SK-N-MC (cell line): ENCODE measurements at regions not wholly inside any gene's neighbourhood (a gene's known extent, or its start where the extent isn't known, plus 50 kb on each side); places are given as distances from the start of the nearest gene placed in this dataset.

Source experiments
- DNase-seq: peaks from one replicate; pipeline ENCODE4 v3.0.0-alpha.2; 2011; ENCODE audit warnings: low read depth, low spot score
- H3K27ac ChIP-seq: fragments of 200-600 bp; sonication (generic); 2 replicates; pipeline ENCODE4 v1.5.1; 2016; ENCODE audit warnings: mixed run types
- H3K36me3 ChIP-seq: fragments of 200-600 bp; sonication (generic); 2 replicates; pipeline ENCODE4 v1.6.1; 2017; ENCODE audit warnings: antibody characterized with exemption, low read length, mixed read lengths; ENCODE audit not compliant: insufficient read depth
- H3K4me3 ChIP-seq: fragments of 200-600 bp; sonication (generic); 2 replicates; pipeline ENCODE4 v1.5.1; 2016
- H3K9ac ChIP-seq: fragments of 200-600 bp; sonication (generic); 2 replicates; pipeline ENCODE4 v1.8.0; 2017; ENCODE audit warnings: mixed run types, mixed read lengths; ENCODE audit not compliant: insufficient read length
- H3K9me3 ChIP-seq: fragments of 200-600 bp; sonication (generic); 2 replicates; pipeline ENCODE4 v1.6.1; 2017; ENCODE audit warnings: low read depth, mild to moderate bottlenecking, antibody characterized with exemption, low read length, moderate library complexity, mixed read lengths
- EZH2 ChIP-seq: fragments of 200-600 bp; sonication (generic); IDR thresholded peaks from one replicate; pipeline ENCODE4 v1.6.1; 2017; ENCODE audit warnings: antibody characterized with exemption
- FOXP2 ChIP-seq: optimal IDR thresholded peaks from 2 replicates; pipeline ENCODE3; 2011; ENCODE audit warnings: mild to moderate bottlenecking, moderate library complexity; ENCODE audit not compliant: insufficient read depth; ENCODE audit errors: extremely low read length, control extremely low read depth
- POLR2AphosphoS5 ChIP-seq: IDR thresholded peaks from 2 replicates; pipeline ENCODE4 v1.6.1; 2012; ENCODE audit warnings: mild to moderate bottlenecking, low read depth, low read length, borderline replicate concordance

GRCh38 chr7:17618652-17618974, 320.2 kb downstream of the AHR start:
- Histone ChIP-seq H3K4me3 (no peak overlapping the region), H3K36me3 (no peaks in the 10 kb centered on the region), H3K9ac (no peak overlapping the region), H3K9me3 (no peaks in the 10 kb centered on the region; the same call in 1 of the 2 replicates), H3K27ac (no peak overlapping the region)
- DNase-seq = no peak
- TF ChIP-seq FOXP2 = no peak
- no peak for TF ChIP-seq POLR2AphosphoS5
- no peak for TF ChIP-seq EZH2

DNA sequence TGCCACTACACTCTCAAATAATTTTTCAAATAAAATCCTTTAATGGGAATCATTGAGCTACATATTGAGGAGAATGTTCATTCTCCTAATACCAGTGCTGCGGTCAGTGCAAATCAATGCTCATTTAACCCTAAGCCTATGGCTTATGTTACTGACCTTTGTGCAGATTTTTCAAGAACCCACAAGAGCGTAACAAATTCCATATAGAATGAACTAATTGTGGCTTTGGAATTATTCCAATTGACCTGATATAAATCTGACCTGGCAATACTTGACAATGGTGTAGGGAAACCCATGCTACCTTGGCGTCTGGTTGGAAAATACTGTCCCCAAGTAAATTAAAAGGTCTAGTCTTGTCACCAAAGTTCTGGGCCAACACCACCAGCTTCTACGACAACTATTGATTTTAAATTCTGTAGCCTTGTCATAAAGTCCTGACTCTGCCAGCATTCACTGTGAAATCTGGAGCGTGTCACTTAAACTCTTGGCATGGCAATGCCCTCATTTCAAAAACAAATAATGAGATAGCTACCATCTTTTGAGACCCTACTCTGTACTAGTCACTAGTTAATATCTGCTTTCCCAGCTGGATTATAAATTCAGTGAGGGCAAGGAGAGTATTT, 320.9 kb downstream of the AHR start:
- no peak for DNase-seq
- TF ChIP-seq EZH2 (no peak), FOXP2 (no peak), POLR2AphosphoS5 (no peak)
- Histone ChIP-seq H3K9ac (no peak overlapping the region), H3K4me3 (no peak overlapping the region), H3K9me3 (no peaks in the 10 kb centered on the region; the same call in 1 of the 2 replicates), H3K27ac (no peak overlapping the region), H3K36me3 (no peaks in the 10 kb centered on the region)

DNA sequence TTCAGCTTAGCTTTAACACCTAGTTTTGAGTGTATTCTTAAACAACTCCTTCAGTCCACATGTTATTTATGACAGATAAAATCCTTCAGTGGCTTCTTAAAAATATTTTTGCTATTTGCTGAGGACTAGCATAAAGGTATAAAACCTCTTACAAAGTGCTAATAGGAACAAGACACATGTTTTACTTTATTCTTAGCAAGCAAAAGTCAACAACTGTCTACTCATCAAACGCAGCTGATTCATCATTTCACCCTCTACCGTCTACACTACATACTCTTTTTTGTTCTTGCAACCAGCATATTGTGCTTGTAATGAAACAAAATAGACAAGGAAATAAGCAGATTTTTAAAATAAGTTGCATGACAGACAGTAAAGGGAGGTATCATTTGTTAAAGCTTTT, 319.7 kb downstream of the SNX13 start:
- no peaks in the 10 kb centered on the region for H3K36me3 ChIP-seq
- H3K9me3 ChIP-seq = no peaks in the 10 kb centered on the region; the same call in 1 of the 2 replicates
- H3K9ac ChIP-seq = no peak overlapping the region
- H3K27ac ChIP-seq = no peak overlapping the region
- TF ChIP-seq EZH2 (no peak), FOXP2 (no peak), POLR2AphosphoS5 (no peak)
- H3K4me3 ChIP-seq = no peak overlapping the region
- DNase-seq = no peak

- H3K9me3 ChIP-seq = no peaks in the 10 kb centered on the region
- no peak overlapping the region for H3K9ac ChIP-seq
- DNase-seq = no peak
Measured at GRCh38 chr7:17622451-17622850, 317.8 kb downstream of the SNX13 start.

GRCh38 chr7:17623546-17624185, 316.6 kb downstream of the SNX13 start:
- Histone ChIP-seq H3K27ac (no peak overlapping the region), H3K9me3 (no peaks in the 10 kb centered on the region), H3K4me3 (no peak overlapping the region), H3K9ac (no peak overlapping the region), H3K36me3 (no peaks in the 10 kb centered on the region)
- TF ChIP-seq FOXP2 (no peak), POLR2AphosphoS5 (no peak), EZH2 (no peak)
- no peak for DNase-seq

More at GRCh38 chr7:17622451-17622850, 317.8 kb downstream of the SNX13 start:
- Histone ChIP-seq H3K36me3 (no peaks in the 10 kb centered on the region), H3K4me3 (no peak overlapping the region), H3K27ac (no peak overlapping the region)
- TF ChIP-seq FOXP2 (no peak), POLR2AphosphoS5 (no peak), EZH2 (no peak)

DNA sequence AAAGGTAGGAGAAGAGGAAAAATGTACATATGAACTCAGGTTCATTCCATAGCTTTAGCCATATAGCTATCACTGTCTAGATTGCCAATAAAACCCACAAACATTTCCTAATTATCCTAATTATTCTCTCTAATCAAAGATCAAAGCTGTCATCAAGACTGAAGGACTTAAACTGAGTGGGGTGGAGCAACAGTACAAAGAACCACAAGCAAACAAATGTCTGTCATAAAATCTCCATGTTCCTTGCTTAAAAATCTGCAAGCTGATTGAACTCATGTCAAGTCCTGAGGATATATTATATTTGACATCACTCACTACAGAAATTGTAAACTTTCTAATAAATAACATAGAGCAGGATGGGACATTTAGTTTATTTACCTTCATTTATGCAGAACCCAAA, 315.9 kb downstream of the SNX13 start:
- no peaks in the 10 kb centered on the region for H3K36me3 ChIP-seq
- no peaks in the 10 kb centered on the region for H3K9me3 ChIP-seq
- TF ChIP-seq POLR2AphosphoS5 (no peak), FOXP2 (no peak), EZH2 (no peak)
- no peak overlapping the region for H3K4me3 ChIP-seq
- no peak for DNase-seq
- H3K27ac ChIP-seq = no peak overlapping the region
- H3K9ac ChIP-seq = no peak overlapping the region

- no peak overlapping the region for H3K4me3 ChIP-seq
- no peaks in the 10 kb centered on the region for H3K36me3 ChIP-seq
- no peak for DNase-seq
- TF ChIP-seq EZH2 (no peak), FOXP2 (no peak), POLR2AphosphoS5 (no peak)
- no peaks in the 10 kb centered on the region for H3K9me3 ChIP-seq
- no peak overlapping the region for H3K9ac ChIP-seq
- no peak overlapping the region for H3K27ac ChIP-seq
Measured at GRCh38 chr7:17625043-17625442, 315.3 kb downstream of the SNX13 start.

- DNase-seq = peak; percentile 87
- H3K9me3 ChIP-seq = no peaks in the 10 kb centered on the region
- H3K9ac ChIP-seq = no peak overlapping the region
- H3K36me3 ChIP-seq = no peaks in the 10 kb centered on the region
- peak overlapping the region; percentile 31; the same call in 1 of the 2 replicates for H3K4me3 ChIP-seq
- no peak; the same call in 1 of the 2 replicates for TF ChIP-seq POLR2AphosphoS5
- no peak for TF ChIP-seq EZH2
- TF ChIP-seq FOXP2 = no peak
- H3K27ac ChIP-seq = peak overlapping the region; percentile 38; the same call in 1 of the 2 replicates
Measured at GRCh38 chr7:17626235-17626634, 314.1 kb downstream of the SNX13 start.
